Immature natural killer cell (primary cell): ENCODE measurements at regions not wholly inside any gene's neighbourhood (a gene's known extent, or its start where the extent isn't known, plus 50 kb on each side); places are given as distances from the start of the nearest gene placed in this dataset.

Source experiments
- DNase-seq, 3 donors: peaks; one replicate each; pipeline ENCODE4 v3.0.0; 2022; ENCODE audit warnings: mixed read lengths in 1 of 3
- H3K27ac Mint-ChIP-seq, 6 donors: one replicate each; pipeline ENCODE4 v1.8.0; 2020; ENCODE audit warnings: mixed read lengths in 6 of 6, mild to moderate bottlenecking in 5 of 6, inconsistent platforms in 4 of 6, moderate library complexity in 3 of 6
- H3K27me3 Mint-ChIP-seq, 3 donors: one replicate each; pipeline ENCODE4 v1.8.0; 2020 to 2021; ENCODE audit warnings: low read depth in 3 of 3, mild to moderate bottlenecking in 3 of 3, mixed read lengths in 3 of 3, moderate library complexity in 3 of 3, inconsistent platforms in 1 of 3
- H3K36me3 Mint-ChIP-seq, 3 donors: one replicate each; pipeline ENCODE4 v1.8.0; 2020; ENCODE audit warnings: mixed read lengths in 3 of 3, inconsistent platforms in 2 of 3, mild to moderate bottlenecking in 2 of 3
- H3K4me1 Mint-ChIP-seq, 2 donors: one replicate each; pipeline ENCODE4 v1.8.0; 2020; ENCODE audit warnings: inconsistent platforms in 2 of 2, mild to moderate bottlenecking in 2 of 2, mixed read lengths in 2 of 2, moderate library complexity in 1 of 2
- H3K4me3 Mint-ChIP-seq, 5 donors: one replicate each; pipeline ENCODE4 v1.8.0; 2020; ENCODE audit warnings: mild to moderate bottlenecking in 5 of 5, mixed read lengths in 5 of 5, inconsistent platforms in 3 of 5, moderate library complexity in 3 of 5
- H3K9me3 Mint-ChIP-seq, 6 donors: one replicate each; pipeline ENCODE4 v1.8.0; 2020; ENCODE audit warnings: mild to moderate bottlenecking in 6 of 6, mixed read lengths in 6 of 6, inconsistent platforms in 4 of 6, moderate library complexity in 3 of 6

GRCh38 chr6:103675807-103676406, 1183.8 kb downstream of the HACE1 start:
- Mint-ChIP-seq H3K9me3 (peaks cover 2 to 31% (median 11%) of the 10 kb centered on the region in 6 donors), H3K4me1 (no peaks in the 10 kb centered on the region), H3K36me3 (no peaks in the 10 kb centered on the region), H3K27ac (no peak overlapping the region), H3K27me3 (no peaks in the 10 kb centered on the region), H3K4me3 (no peak overlapping the region)
- DNase-seq: no peak

- DNase-seq: no peak
- H3K27ac Mint-ChIP-seq: no peak overlapping the region
- no peaks in the 10 kb centered on the region for H3K36me3 Mint-ChIP-seq
- no peak overlapping the region for H3K4me3 Mint-ChIP-seq
- H3K9me3 Mint-ChIP-seq: peaks cover 2 to 31% (median 9%) of the 10 kb centered on the region in 6 donors
- H3K4me1 Mint-ChIP-seq: no peaks in the 10 kb centered on the region
- no peaks in the 10 kb centered on the region for H3K27me3 Mint-ChIP-seq
These were observed 1184.9 kb downstream of the HACE1 start for GRCh38 chr6:103674790-103675189.

- Mint-ChIP-seq H3K27me3 (no peaks in the 10 kb centered on the region), H3K4me1 (no peaks in the 10 kb centered on the region), H3K27ac (no peak overlapping the region), H3K36me3 (no peaks in the 10 kb centered on the region), H3K9me3 (peaks cover 2 to 36% (median 9%) of the 10 kb centered on the region in 6 donors), H3K4me3 (no peak overlapping the region)
- DNase-seq: no peak
These were observed 1187.5 kb downstream of the HACE1 start for GRCh38 chr6:103672169-103672568.

- Mint-ChIP-seq H3K27ac (no peak overlapping the region), H3K4me1 (no peaks in the 10 kb centered on the region), H3K27me3 (peaks cover 0 to 2% (median 0%) of the 10 kb centered on the region in 3 donors), H3K4me3 (no peak overlapping the region), H3K36me3 (peaks cover 0 to 2% (median 0%) of the 10 kb centered on the region in 3 donors), H3K9me3 (peaks cover 10 to 31% (median 17%) of the 10 kb centered on the region in 6 donors)
- no peak for DNase-seq
These were observed 1230.1 kb downstream of the HACE1 start for GRCh38 chr6:103629613-103630012.

- DNase-seq: no peak
- no peak overlapping the region for H3K27ac Mint-ChIP-seq
- H3K4me1 Mint-ChIP-seq: no peaks in the 10 kb centered on the region
- peaks cover 0 to 2% (median 0%) of the 10 kb centered on the region in 3 donors for H3K27me3 Mint-ChIP-seq
- peaks cover 17 to 59% (median 36%) of the 10 kb centered on the region in 6 donors for H3K9me3 Mint-ChIP-seq
- no peaks in the 10 kb centered on the region for H3K36me3 Mint-ChIP-seq
- no peak overlapping the region for H3K4me3 Mint-ChIP-seq
These were observed 1242.1 kb downstream of the HACE1 start for GRCh38 chr6:103617642-103618041.

- H3K27ac Mint-ChIP-seq: no peak overlapping the region
- peaks cover 13 to 47% (median 27%) of the 10 kb centered on the region in 6 donors for H3K9me3 Mint-ChIP-seq
- H3K27me3 Mint-ChIP-seq: no peaks in the 10 kb centered on the region
- H3K4me3 Mint-ChIP-seq: no peak overlapping the region
- no peaks in the 10 kb centered on the region for H3K4me1 Mint-ChIP-seq
- DNase-seq: no peak
- H3K36me3 Mint-ChIP-seq: no peaks in the 10 kb centered on the region
These were observed 1272.0 kb downstream of the HACE1 start for GRCh38 chr6:103587722-103588121.

- Mint-ChIP-seq H3K36me3 (peaks cover 0 to 2% (median 0%) of the 10 kb centered on the region in 3 donors), H3K9me3 (peaks cover 9 to 54% (median 29%) of the 10 kb centered on the region in 6 donors), H3K4me1 (no peaks in the 10 kb centered on the region), H3K27me3 (peaks cover 0 to 1% (median 1%) of the 10 kb centered on the region in 3 donors), H3K4me3 (no peak overlapping the region), H3K27ac (no peak overlapping the region)
- no peak for DNase-seq
These were observed 1281.6 kb downstream of the HACE1 start for GRCh38 chr6:103578115-103578514.

- no peak for DNase-seq
- Mint-ChIP-seq H3K4me1 (no peaks in the 10 kb centered on the region), H3K27me3 (peaks cover 0 to 1% (median 0%) of the 10 kb centered on the region in 3 donors), H3K4me3 (no peak overlapping the region), H3K27ac (no peak overlapping the region), H3K36me3 (no peaks in the 10 kb centered on the region), H3K9me3 (peaks cover 1 to 41% (median 20%) of the 10 kb centered on the region in 6 donors)
These were observed 1289.3 kb downstream of the HACE1 start for GRCh38 chr6:103570431-103570830.

- Mint-ChIP-seq H3K27ac (no peak overlapping the region), H3K36me3 (no peaks in the 10 kb centered on the region), H3K27me3 (peaks cover 0 to 2% (median 0%) of the 10 kb centered on the region in 3 donors), H3K9me3 (peaks cover 10 to 21% (median 16%) of the 10 kb centered on the region in 6 donors), H3K4me1 (no peaks in the 10 kb centered on the region), H3K4me3 (no peak overlapping the region)
- DNase-seq: no peak
These were observed 1304.8 kb downstream of the HACE1 start for GRCh38 chr6:103554911-103555310.

- Mint-ChIP-seq H3K4me3 (no peak overlapping the region), H3K27me3 (no peaks in the 10 kb centered on the region), H3K4me1 (no peaks in the 10 kb centered on the region), H3K9me3 (peaks cover 7 to 49% (median 13%) of the 10 kb centered on the region in 6 donors), H3K27ac (no peak overlapping the region), H3K36me3 (no peaks in the 10 kb centered on the region)
- no peak for DNase-seq
These were observed 1321.3 kb downstream of the HACE1 start for GRCh38 chr6:103538381-103538780.

GRCh38 chr6:103534814-103535213, 1324.9 kb downstream of the HACE1 start:
- no peaks in the 10 kb centered on the region for H3K27me3 Mint-ChIP-seq
- no peak overlapping the region for H3K4me3 Mint-ChIP-seq
- no peaks in the 10 kb centered on the region for H3K4me1 Mint-ChIP-seq
- peaks cover 3 to 38% (median 12%) of the 10 kb centered on the region in 6 donors for H3K9me3 Mint-ChIP-seq
- H3K27ac Mint-ChIP-seq: no peak overlapping the region
- DNase-seq: no peak
- H3K36me3 Mint-ChIP-seq: no peaks in the 10 kb centered on the region

- H3K36me3 Mint-ChIP-seq: no peaks in the 10 kb centered on the region
- peaks cover 7 to 39% (median 10%) of the 10 kb centered on the region in 6 donors for H3K9me3 Mint-ChIP-seq
- no peaks in the 10 kb centered on the region for H3K4me1 Mint-ChIP-seq
- H3K4me3 Mint-ChIP-seq: no peak overlapping the region
- H3K27ac Mint-ChIP-seq: no peak overlapping the region
- no peak for DNase-seq
- H3K27me3 Mint-ChIP-seq: no peaks in the 10 kb centered on the region
These were observed 1325.6 kb downstream of the HACE1 start for GRCh38 chr6:103534095-103534494.

- Mint-ChIP-seq H3K9me3 (peaks cover 16 to 45% (median 36%) of the 10 kb centered on the region in 6 donors), H3K36me3 (peaks cover 0 to 3% (median 0%) of the 10 kb centered on the region in 3 donors), H3K27ac (no peak overlapping the region), H3K4me1 (no peaks in the 10 kb centered on the region), H3K4me3 (no peak overlapping the region), H3K27me3 (peaks cover 0 to 3% (median 0%) of the 10 kb centered on the region in 3 donors)
- no peak for DNase-seq
These were observed 1337.7 kb downstream of the HACE1 start for GRCh38 chr6:103522045-103522444.

- Mint-ChIP-seq H3K9me3 (peaks cover 13 to 26% (median 16%) of the 10 kb centered on the region in 6 donors), H3K4me3 (no peak overlapping the region), H3K27me3 (peaks cover 0 to 6% (median 0%) of the 10 kb centered on the region in 3 donors), H3K27ac (no peak overlapping the region), H3K36me3 (no peaks in the 10 kb centered on the region), H3K4me1 (no peaks in the 10 kb centered on the region)
- DNase-seq: no peak
These were observed 1343.4 kb downstream of the HACE1 start for GRCh38 chr6:103516336-103516735.

- Mint-ChIP-seq H3K27me3 (peaks cover 0 to 3% (median 0%) of the 10 kb centered on the region in 3 donors), H3K36me3 (no peaks in the 10 kb centered on the region), H3K9me3 (peaks cover 0 to 23% (median 8%) of the 10 kb centered on the region in 6 donors), H3K4me3 (no peak overlapping the region), H3K4me1 (no peaks in the 10 kb centered on the region), H3K27ac (no peak overlapping the region)
- no peak for DNase-seq
These were observed 1352.7 kb downstream of the HACE1 start for GRCh38 chr6:103507052-103507451.
